Tibial nerve (tissue), 4 donors: ENCODE measurements at regions not wholly inside any gene's neighbourhood (a gene's known extent, or its start where the extent isn't known, plus 50 kb on each side); places are given as distances from the start of the nearest gene placed in this dataset.

Experiments
- DNase-seq, 2 donors: peaks; one replicate each; pipeline ENCODE4 v3.0.0-alpha.2; 2019; ENCODE audit warnings: low spot score in 2 of 2
- H3K27ac ChIP-seq, 4 donors: fragments of 200-600 bp; sonication (generic) in 3 of 4; one replicate each; pipeline ENCODE4 v1.5.1; 2017 to 2019; ENCODE audit warnings: mild to moderate bottlenecking in 1 of 4
- H3K27me3 ChIP-seq, 2 donors: fragments of 200-600 bp; sonication (generic) in 1 of 2; one replicate each; pipeline versions ENCODE4 v1.5.1 to v1.6.0; 2017 to 2019
- H3K36me3 ChIP-seq, 3 donors: fragments of 200-600 bp; sonication (generic); one replicate each; pipeline ENCODE4 v1.5.1; 2018 to 2019
- H3K4me1 ChIP-seq, 4 donors: fragments of 200-600 bp; sonication (generic) in 3 of 4; one replicate each; pipeline ENCODE4 v1.5.1; 2017 to 2019
- H3K4me3 ChIP-seq, 4 donors: fragments of 200-600 bp; sonication (generic) in 3 of 4; one replicate each; pipeline ENCODE4 v1.5.1; 2017 to 2019; ENCODE audit warnings: mild to moderate bottlenecking in 1 of 4, moderate library complexity in 1 of 4
- H3K9me3 ChIP-seq, 4 donors: fragments of 200-600 bp; sonication (generic) in 3 of 4; one replicate each; pipeline ENCODE4 v1.5.1; 2017 to 2019
- CTCF ChIP-seq, 5 experiments: fragments of 200-600 bp in 3 of 5; fragments of 450-650 bp in 2 of 5; sonication (generic) in 3 of 5; IDR thresholded peaks; one replicate each; pipeline ENCODE4 v1.5.1; 2016 to 2019; ENCODE audit warnings: antibody characterized with exemption in 5 of 5, mild to moderate bottlenecking in 3 of 5, moderate library complexity in 2 of 5
- EP300 ChIP-seq, 2 donors: sonication (generic); formaldehyde crosslinking; IDR thresholded peaks; one replicate each; pipeline ENCODE4 v1.6.1; 2017; ENCODE audit warnings: antibody characterized with exemption in 2 of 2, mild to moderate bottlenecking in 1 of 2
- POLR2A ChIP-seq, 2 donors: fragments of 450-650 bp; IDR thresholded peaks; one replicate each; pipeline ENCODE4 v1.6.1; 2017; ENCODE audit warnings: antibody characterized with exemption in 2 of 2, mild to moderate bottlenecking in 2 of 2, moderate library complexity in 2 of 2
- WGBS, 2 donors: methylation state at CpG; one replicate each; pipeline ENCODE4 v1.1.5; 2018; 5-methylcytosine and 5-hydroxymethylcytosine counted together

GRCh38 chr2:226181909-226182308 is 617.7 kb downstream of the IRS1 start:
- DNase-seq, result no peak
- H3K27me3 ChIP-seq, result no peaks in the 10 kb centered on the region
- peaks cover 0 to 25% (median 5%) of the 10 kb centered on the region in 4 donors for H3K4me1 ChIP-seq
- H3K9me3 ChIP-seq, result peaks cover 0 to 24% (median 0%) of the 10 kb centered on the region in 4 donors
- H3K27ac ChIP-seq, result no peak overlapping the region
- TF ChIP-seq EP300 (IDR thresholded peaks at IDR 0.05) (no peak), CTCF (IDR thresholded peaks at IDR 0.05) (no peak), POLR2A (IDR thresholded peaks at IDR 0.05) (no peak)
- H3K4me3 ChIP-seq, result no peak overlapping the region
- no peaks in the 10 kb centered on the region for H3K36me3 ChIP-seq

GRCh38 chr2:226180281-226180884 is 619.2 kb downstream of the IRS1 start:
- Histone ChIP-seq H3K4me1 (peaks cover 0 to 12% (median 3%) of the 10 kb centered on the region in 4 donors), H3K9me3 (peaks cover 0 to 24% (median 0%) of the 10 kb centered on the region in 4 donors), H3K36me3 (no peaks in the 10 kb centered on the region), H3K27ac (no peak overlapping the region), H3K27me3 (no peaks in the 10 kb centered on the region), H3K4me3 (no peak overlapping the region)
- no peak for TF ChIP-seq CTCF (IDR thresholded peaks at IDR 0.05)
- no peak for TF ChIP-seq EP300 (IDR thresholded peaks at IDR 0.05)
- no peak for TF ChIP-seq POLR2A (IDR thresholded peaks at IDR 0.05)
- no peak for DNase-seq
- 74 to 78% methylated on average over 11 of the region's 11 CpGs for WGBS, 2 donors

DNA sequence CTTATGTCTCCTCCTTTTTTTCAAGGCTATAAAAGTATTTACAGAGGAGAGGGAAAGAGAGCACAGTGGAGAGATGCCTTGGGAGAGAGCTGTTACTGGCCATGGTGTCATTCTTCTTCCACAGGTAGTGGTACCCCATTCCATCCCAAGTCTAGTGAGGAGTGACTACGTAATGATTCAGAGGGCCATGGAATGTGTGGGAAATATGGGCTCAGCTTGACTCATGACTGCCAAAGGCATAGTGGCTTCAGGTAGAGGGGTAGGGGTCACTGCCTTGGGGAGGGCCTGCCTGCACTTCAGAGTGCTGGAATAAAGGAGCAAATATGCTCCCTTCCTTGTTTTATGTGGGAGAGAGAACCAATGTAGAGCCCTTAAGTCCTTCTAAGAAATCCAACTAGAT is 620.6 kb downstream of the IRS1 start:
- WGBS, 2 donors, result 96 to 97% methylated on average over 1 of the region's 1 CpG
- Histone ChIP-seq H3K4me3 (no peak overlapping the region), H3K27ac (no peak overlapping the region), H3K4me1 (no peaks in the 10 kb centered on the region), H3K36me3 (no peaks in the 10 kb centered on the region), H3K9me3 (peaks cover 0 to 24% (median 0%) of the 10 kb centered on the region in 4 donors), H3K27me3 (no peaks in the 10 kb centered on the region)
- TF ChIP-seq CTCF (IDR thresholded peaks at IDR 0.05), result no peak
- no peak for TF ChIP-seq EP300 (IDR thresholded peaks at IDR 0.05)
- no peak for TF ChIP-seq POLR2A (IDR thresholded peaks at IDR 0.05)
- no peak for DNase-seq

GRCh38 chr2:226176283-226176984 is 623.2 kb downstream of the IRS1 start:
- Histone ChIP-seq H3K9me3 (peaks cover 0 to 24% (median 0%) of the 10 kb centered on the region in 4 donors), H3K27ac (no peak overlapping the region), H3K27me3 (no peaks in the 10 kb centered on the region), H3K4me1 (no peaks in the 10 kb centered on the region), H3K4me3 (no peak overlapping the region), H3K36me3 (no peaks in the 10 kb centered on the region)
- TF ChIP-seq EP300 (IDR thresholded peaks at IDR 0.05) (no peak), POLR2A (IDR thresholded peaks at IDR 0.05) (no peak), CTCF (IDR thresholded peaks at IDR 0.05) (no peak)
- no peak for DNase-seq
- WGBS, 2 donors, result 72 to 81% methylated on average over 3 of the region's 3 CpGs

DNA sequence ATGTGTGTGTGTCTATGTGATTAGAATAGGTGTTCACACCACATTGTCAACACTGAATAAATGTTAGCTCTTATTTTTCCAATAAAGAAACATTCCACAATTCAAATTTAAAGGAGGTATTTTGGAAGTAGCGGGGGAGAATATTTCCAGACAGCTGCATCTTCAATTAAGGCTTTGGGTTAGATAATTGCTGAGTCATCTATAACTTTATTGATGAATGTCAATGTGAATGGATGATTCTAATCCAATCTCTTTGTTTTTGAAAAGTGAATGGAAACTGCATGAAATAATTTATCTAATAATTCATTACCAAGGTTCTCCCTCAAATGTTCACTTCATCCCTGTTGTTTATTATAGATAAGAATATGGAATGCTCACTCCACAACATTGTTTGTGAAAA is 625.2 kb downstream of the IRS1 start:
- WGBS, 2 donors, result 93 to 98% methylated on average over 1 of the region's 1 CpG
- Histone ChIP-seq H3K4me1 (no peaks in the 10 kb centered on the region), H3K9me3 (peaks cover 0 to 24% (median 0%) of the 10 kb centered on the region in 4 donors), H3K36me3 (no peaks in the 10 kb centered on the region), H3K27me3 (no peaks in the 10 kb centered on the region), H3K27ac (no peak overlapping the region), H3K4me3 (no peak overlapping the region)
- no peak for TF ChIP-seq CTCF (IDR thresholded peaks at IDR 0.05)
- no peak for DNase-seq
